Stimulated activated CD8-positive, alpha-beta memory T cell treated with anti-CD3 and anti-CD28 coated beads, Interleukin-12 subunit alpha, Interleukin-12 subunit beta, amount 100 ng/mL, for 24 hours (primary cell): ENCODE measurements at regions not wholly inside any gene's neighbourhood (a gene's known extent, or its start where the extent isn't known, plus 50 kb on each side); places are given as distances from the start of the nearest gene placed in this dataset.
"Not testable (repeated sequence)": the region's sequence is repeated elsewhere in the genome, so short reads cannot be mapped to it uniquely, and the experiment has no call there.

Experiments used
- DNase-seq: peaks from one replicate; pipeline ENCODE4 v3.0.0-alpha.2; 2020; ENCODE audit errors: extremely low read depth

- no peak for DNase-seq
Observed at GRCh38 chr12:9367828-9368227, 159.6 kb upstream of the PZP start.

- no peak for DNase-seq
Observed at GRCh38 chr12:9367201-9367600, 159.0 kb upstream of the PZP start.

- no peak for DNase-seq
Observed at GRCh38 chr12:9365296-9365695, 157.1 kb upstream of the PZP start.

GRCh38 chr12:9364224-9365176 is 156.3 kb upstream of the PZP start:
- DNase-seq: peak; percentile 5

GRCh38 chr12:9363145-9363544 is 154.9 kb upstream of the PZP start:
- no peak for DNase-seq

- no peak for DNase-seq
Observed at GRCh38 chr12:9361879-9362326, 153.7 kb upstream of the PZP start.

GRCh38 chr12:9354009-9354754 is 146.0 kb upstream of the PZP start:
- not testable (repeated sequence) for DNase-seq

- DNase-seq: no peak
Observed at GRCh38 chr12:9351136-9351535, 142.9 kb upstream of the PZP start.

- no peak for DNase-seq
Observed at GRCh38 chr12:9349888-9350885, 142.0 kb upstream of the PZP start.

GRCh38 chr12:9348906-9349518 is 140.8 kb upstream of the PZP start:
- DNase-seq: no peak

- no peak for DNase-seq
Observed at GRCh38 chr12:9347328-9348127, 139.3 kb upstream of the PZP start.

GRCh38 chr12:9346866-9347327 is 138.7 kb upstream of the PZP start:
- DNase-seq: no peak

- DNase-seq: no peak
Observed at GRCh38 chr12:9345171-9345570, 137.0 kb upstream of the PZP start.

GRCh38 chr12:9344541-9344940 is 136.3 kb upstream of the PZP start:
- no peak for DNase-seq

- no peak for DNase-seq
Observed at GRCh38 chr12:9343731-9344130, 135.5 kb upstream of the PZP start.

GRCh38 chr12:9342614-9343353 is 134.6 kb upstream of the PZP start:
- DNase-seq: no peak

GRCh38 chr12:9341260-9341585 is 133.0 kb upstream of the PZP start:
- DNase-seq: no peak

GRCh38 chr12:9340422-9341259 is 132.4 kb upstream of the PZP start:
- DNase-seq: no peak

GRCh38 chr12:9337656-9338055 is 129.5 kb upstream of the PZP start:
- no peak for DNase-seq
